Fibroblast of mammary gland (primary cell): ENCODE measurements at regions not wholly inside any gene's neighbourhood (a gene's known extent, or its start where the extent isn't known, plus 50 kb on each side); places are given as distances from the start of the nearest gene placed in this dataset.

Experiments used
- DNase-seq: peaks from one replicate; pipeline ENCODE4 v3.0.0-alpha.2; 2010; ENCODE audit warnings: low read depth
- H3K4me3 ChIP-seq: 2 replicates; pipeline ENCODE4 v1.5.1; 2011; ENCODE audit warnings: low read depth, mild to moderate bottlenecking, low read length, moderate library complexity; ENCODE audit not compliant: control insufficient read depth
- CTCF ChIP-seq: conservative IDR thresholded peaks from 2 replicates; pipeline ENCODE4 v1.5.1; 2011; ENCODE audit warnings: low read depth, low read length, inconsistent platforms; ENCODE audit not compliant: control insufficient read depth, insufficient read depth

DNA sequence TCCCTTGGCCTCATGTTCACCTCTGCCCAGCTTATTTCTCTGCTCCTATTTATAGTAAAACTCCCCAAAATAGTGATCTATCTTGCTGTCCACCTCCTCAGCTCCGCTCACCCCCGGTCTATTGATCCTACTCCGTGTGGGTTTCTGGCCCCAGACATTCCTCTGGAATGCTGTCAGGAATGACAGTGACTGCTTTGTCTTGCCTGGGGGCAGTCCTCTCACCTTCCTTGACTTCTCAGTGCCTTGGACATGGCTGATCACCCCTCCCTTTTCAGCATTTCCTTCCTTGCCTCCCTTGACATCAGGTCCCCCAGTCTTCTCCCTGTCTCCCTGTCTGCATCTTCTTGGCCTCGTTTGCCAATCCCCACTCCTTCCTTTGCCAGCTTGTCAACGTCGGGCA lies 108.1 kb upstream of the BACE2 start:
- no peak overlapping the region for H3K4me3 ChIP-seq
- no peak for TF ChIP-seq CTCF
- no peak for DNase-seq

DNA sequence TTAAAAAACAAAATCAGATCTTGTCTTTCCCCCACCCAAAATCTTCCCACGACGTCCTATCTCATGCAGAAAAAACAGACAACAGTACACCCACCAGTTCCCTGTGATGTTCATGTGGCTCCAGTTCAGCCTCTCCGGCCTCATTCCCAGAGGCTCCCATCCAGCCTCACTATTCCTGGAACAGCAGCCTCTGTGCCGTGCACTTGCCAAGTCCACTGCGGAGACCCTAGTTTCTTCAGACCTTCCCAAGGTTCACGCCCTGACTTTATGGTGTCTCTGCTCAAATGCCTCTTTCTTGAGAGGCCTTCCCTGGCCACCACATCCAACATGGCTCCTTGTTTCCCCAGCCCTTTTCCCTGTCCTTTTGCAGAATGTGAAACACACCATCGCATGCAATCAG lies 106.3 kb upstream of the BACE2 start:
- no peak overlapping the region for H3K4me3 ChIP-seq
- TF ChIP-seq CTCF: no peak
- no peak for DNase-seq

DNA sequence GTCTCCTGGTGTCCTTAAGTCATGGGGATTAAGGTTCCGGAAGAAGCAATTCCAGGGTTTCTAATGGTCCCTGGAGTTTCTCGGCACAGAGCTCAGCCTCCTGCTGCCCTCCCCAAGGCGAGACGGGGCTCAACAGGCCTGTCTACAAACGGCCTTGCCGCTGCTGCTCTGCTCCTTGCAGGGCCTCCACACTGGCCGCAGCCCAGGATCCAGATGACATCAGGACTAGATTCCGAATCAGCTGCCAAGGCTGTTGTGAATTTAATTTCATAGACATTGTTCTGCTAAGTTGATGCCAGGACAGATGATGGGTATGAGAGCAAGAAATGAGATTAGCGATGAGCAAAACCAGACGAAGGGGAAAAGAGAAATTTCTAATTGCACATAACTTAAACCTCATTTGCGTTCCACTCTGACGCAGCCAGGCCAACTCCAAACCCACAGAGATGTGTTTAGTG lies 103.6 kb upstream of the BACE2 start:
- H3K4me3 ChIP-seq: no peak overlapping the region
- DNase-seq: no peak
- TF ChIP-seq CTCF: no peak

- H3K4me3 ChIP-seq: no peak overlapping the region
- DNase-seq: no peak
- no peak for TF ChIP-seq CTCF
These were observed 103.0 kb upstream of the BACE2 start for GRCh38 chr21:41064951-41065350.

- DNase-seq: no peak
- TF ChIP-seq CTCF: no peak
- H3K4me3 ChIP-seq: no peak overlapping the region
These were observed 102.4 kb upstream of the BACE2 start for GRCh38 chr21:41065539-41065938.

GRCh38 chr21:41066086-41066938 lies 101.6 kb upstream of the BACE2 start:
- TF ChIP-seq CTCF: no peak
- DNase-seq: no peak
- no peak overlapping the region for H3K4me3 ChIP-seq
